ENCODE measurements at regions not wholly inside any gene's neighbourhood (a gene's known extent, or its start where the extent isn't known, plus 50 kb on each side); places are given as distances from the start of the nearest gene placed in this dataset.

DNA sequence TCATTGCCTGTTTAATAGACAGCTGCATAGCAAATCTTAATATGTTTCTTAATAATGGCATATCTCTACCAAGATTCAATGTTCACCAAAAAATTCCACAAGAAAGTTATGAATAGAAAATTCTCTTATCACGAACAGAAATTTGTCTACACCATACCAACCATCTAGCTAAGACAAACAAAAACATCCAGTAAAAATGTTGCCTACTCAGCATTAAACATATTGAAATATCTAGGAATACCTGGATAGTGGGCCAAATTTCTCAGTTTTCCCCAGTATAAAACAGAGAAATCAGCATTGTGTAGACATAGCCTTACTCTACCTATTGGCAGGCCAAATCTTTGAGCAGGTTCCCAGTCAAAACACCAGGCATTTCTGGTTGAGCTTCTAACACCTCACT lies 598.6 kb downstream of the KLHL13 start:
- TF ChIP-seq CTCF (conservative IDR thresholded peaks at IDR 0.05; ENCODE audit: low read depth, low read length) (no peak), EZH2 (IDR thresholded peaks at IDR 0.05; ENCODE audit: borderline replicate concordance, low read depth, low read length, poor library complexity, severe bottlenecking) (no peak)

Measured in A673 (cell line).